IMR-90 (cell line): ENCODE measurements at regions not wholly inside any gene's neighbourhood (a gene's known extent, or its start where the extent isn't known, plus 50 kb on each side); places are given as distances from the start of the nearest gene placed in this dataset.

Experiments
- CEBPB ChIP-seq: IDR thresholded peaks from 2 replicates; pipeline ENCODE4 v1.6.1; 2012; ENCODE audit warnings: low read depth, low read length, improper control_type of control experiment
- CTCF ChIP-seq: conservative IDR thresholded peaks from 2 replicates; pipeline ENCODE4 v1.5.1; 2012; ENCODE audit warnings: mild to moderate bottlenecking, low read depth, low read length, improper control_type of control experiment
- MAZ ChIP-seq: IDR thresholded peaks from 2 replicates; pipeline ENCODE4 v1.6.1; 2012; ENCODE audit warnings: low read depth, mild to moderate bottlenecking, low read length, improper control_type of control experiment, moderate library complexity, borderline replicate concordance

GRCh38 chr3:157639756-157640426 lies 136.7 kb upstream of the VEPH1 start:
- TF ChIP-seq CTCF (no peak), CEBPB (no peak), MAZ (no peak)
